Esophagus muscularis mucosa (tissue), 3 donors: ENCODE measurements at regions not wholly inside any gene's neighbourhood (a gene's known extent, or its start where the extent isn't known, plus 50 kb on each side); places are given as distances from the start of the nearest gene placed in this dataset.

ENCODE experiments used
- POLR2A ChIP-seq: fragments of 450-650 bp; IDR thresholded peaks from one replicate; pipeline ENCODE4 v1.6.1; 2017; ENCODE audit warnings: antibody characterized with exemption, moderate library complexity, mild to moderate bottlenecking, low read depth
- POLR2AphosphoS5 ChIP-seq, 2 donors: sonication (generic); formaldehyde crosslinking; IDR thresholded peaks; one replicate each; pipeline ENCODE4 v1.6.1; 2017; ENCODE audit warnings: antibody characterized with exemption in 2 of 2
- TF ChIP-seq, protein P1 (sequence below), 3 experiments: fragments of 200-600 bp in 2 of 3; fragments of 450-650 bp in 1 of 3; sonication (generic) in 2 of 3; IDR thresholded peaks; one replicate each; pipeline ENCODE4 v1.5.1; 2017 to 2019; ENCODE audit warnings: antibody characterized with exemption in 3 of 3, mild to moderate bottlenecking in 2 of 3, moderate library complexity in 1 of 3

DNA sequence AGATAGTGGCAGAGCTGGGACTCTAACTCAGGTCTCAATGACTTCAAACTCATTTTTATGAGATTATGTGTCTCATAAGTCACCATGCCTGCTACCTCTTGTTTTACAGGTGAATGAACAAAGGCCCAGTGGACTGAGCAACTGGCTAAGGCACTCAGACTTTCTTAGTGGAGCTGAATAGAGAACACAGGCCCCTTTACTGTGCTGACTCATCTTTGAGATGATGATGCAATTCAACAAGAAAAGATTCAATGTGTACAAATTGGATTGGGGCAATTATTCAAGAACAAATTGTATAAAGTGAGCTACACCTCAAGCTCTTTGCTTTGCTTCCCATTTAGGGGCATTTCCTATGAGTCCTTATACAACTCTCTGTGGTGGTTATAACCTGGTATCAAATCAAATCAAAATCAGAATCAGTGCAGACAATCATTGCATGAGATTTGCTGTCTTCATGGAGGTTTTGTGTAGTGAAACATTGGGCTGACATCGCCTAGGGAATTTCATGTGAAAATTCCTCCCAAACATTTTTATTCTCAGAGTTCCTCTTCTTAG, 84.3 kb upstream of the PPP2R2B start:
- TF ChIP-seq, protein P1, sequence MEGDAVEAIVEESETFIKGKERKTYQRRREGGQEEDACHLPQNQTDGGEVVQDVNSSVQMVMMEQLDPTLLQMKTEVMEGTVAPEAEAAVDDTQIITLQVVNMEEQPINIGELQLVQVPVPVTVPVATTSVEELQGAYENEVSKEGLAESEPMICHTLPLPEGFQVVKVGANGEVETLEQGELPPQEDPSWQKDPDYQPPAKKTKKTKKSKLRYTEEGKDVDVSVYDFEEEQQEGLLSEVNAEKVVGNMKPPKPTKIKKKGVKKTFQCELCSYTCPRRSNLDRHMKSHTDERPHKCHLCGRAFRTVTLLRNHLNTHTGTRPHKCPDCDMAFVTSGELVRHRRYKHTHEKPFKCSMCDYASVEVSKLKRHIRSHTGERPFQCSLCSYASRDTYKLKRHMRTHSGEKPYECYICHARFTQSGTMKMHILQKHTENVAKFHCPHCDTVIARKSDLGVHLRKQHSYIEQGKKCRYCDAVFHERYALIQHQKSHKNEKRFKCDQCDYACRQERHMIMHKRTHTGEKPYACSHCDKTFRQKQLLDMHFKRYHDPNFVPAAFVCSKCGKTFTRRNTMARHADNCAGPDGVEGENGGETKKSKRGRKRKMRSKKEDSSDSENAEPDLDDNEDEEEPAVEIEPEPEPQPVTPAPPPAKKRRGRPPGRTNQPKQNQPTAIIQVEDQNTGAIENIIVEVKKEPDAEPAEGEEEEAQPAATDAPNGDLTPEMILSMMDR (IDR thresholded peaks at IDR 0.05) = no peak
- TF ChIP-seq POLR2AphosphoS5 (IDR thresholded peaks at IDR 0.05) = no peak
- TF ChIP-seq POLR2A = no peak
